ENCODE measurements at regions not wholly inside any gene's neighbourhood (a gene's known extent, or its start where the extent isn't known, plus 50 kb on each side); places are given as distances from the start of the nearest gene placed in this dataset.

- FAIRE-seq, result no peak
- Histone ChIP-seq H4K20me1 (replicated peaks; ENCODE audit: control insufficient read depth, insufficient read depth, low read length) (no peaks in the 10 kb centered on the region), H3K9me1 (ENCODE audit: control insufficient read depth, insufficient read depth, low read length) (no peaks in the 10 kb centered on the region), H3K27me3 (ENCODE audit: control insufficient read depth in 2 of 2, insufficient read depth in 2 of 2, low read length in 2 of 2) (peaks cover 0 to 9% of the 10 kb centered on the region in 2 experiments; a peak in 2 of 5 replicates), H3K9me3 (replicated peaks; ENCODE audit: control insufficient read depth, insufficient read depth, low read depth, low read length) (no peaks in the 10 kb centered on the region), H3K4me3 (no peak overlapping the region), H3K36me3 (ENCODE audit: control insufficient read depth, insufficient read depth, low read length) (no peaks in the 10 kb centered on the region), H2AFZ (ENCODE audit: low read depth, low read length) (no peak overlapping the region), H3K4me1 (replicated peaks in 1 of 2; ENCODE audit: control insufficient read depth in 2 of 2, insufficient read depth in 2 of 2, low read length in 2 of 2) (peaks cover 0 to 5% of the 10 kb centered on the region in 2 experiments; a peak in 1 of 5 replicates), H3K79me2 (ENCODE audit: control insufficient read depth, insufficient read depth, low read length) (no peaks in the 10 kb centered on the region), H3K4me2 (ENCODE audit: insufficient read depth, low read length) (no peak overlapping the region), H3K9ac (ENCODE audit: insufficient read depth in 1 of 2, low read depth in 2 of 2, low read length in 2 of 2) (no peak overlapping the region), H3K27ac (ENCODE audit: extremely low read depth, low read depth, low read length) (no peak overlapping the region)
- intact Hi-C loops (cut with micrococcal nuclease) (loop anchor here (1.0 kb wide), 1 partner anchor 9 kb away; no protein-coding TSS in a partner anchor), in situ Hi-C loops (cut with MboI) (no loop called here)
- ChIA-PET CTCF (ENCODE audit: low intra/inter-chr PET ratio) (interaction anchor here (1.7 kb wide), 1 partner anchor 10 kb away, joined by 12 read pairs; no protein-coding TSS in a partner anchor), POLR2A (interaction anchor here (0.7 kb wide), 1 partner anchor 48 kb away, joined by 3 read pairs; no protein-coding TSS in a partner anchor)
- 26% methylated on average over 3 of the region's 3 CpGs for WGBS (ENCODE audit: insufficient coverage, low coverage, missing lambda C conversion rate)
- DNase-seq (ENCODE audit: extremely low read depth in 1 of 4, low spot score in 3 of 4), result no peak
- ATAC-seq, result no peak
- TF ChIP-seq CTCF (IDR thresholded peaks at IDR 0.05 in 2 of 3, conservative IDR thresholded peaks at IDR 0.05 in 1 of 3; ENCODE audit: insufficient read depth in 2 of 3, low read depth in 1 of 3, low read length in 3 of 3), result 0 out of 6 replicates have a peak, but pooled peaks of 1 of the 3 experiments have one; percentile 3
- TF ChIP-seq ZNF511 (CRISPR knock-in tag; IDR thresholded peaks at IDR 0.05), result no peak
- TF ChIP-seq GTF2B (IDR thresholded peaks at IDR 0.05; ENCODE audit: extremely low read depth, insufficient read length), result no peak
- TF ChIP-seq MAZ (CRISPR knock-in tag; conservative IDR thresholded peaks at IDR 0.05 in 1 of 2, IDR thresholded peaks at IDR 0.05 in 1 of 2), result no peak
- no TSS peak for BruUV-seq (replicated peaks)
Observed at GRCh38 chr20:59515906-59516209, 88.5 kb upstream of the PHACTR3 start.

All from K562 (cell line).